NCI-H526 treated with DMSO at 0.1 percent for 48 hours (cell line): ENCODE measurements at regions not wholly inside any gene's neighbourhood (a gene's known extent, or its start where the extent isn't known, plus 50 kb on each side); places are given as distances from the start of the nearest gene placed in this dataset.
A peak's percentile ranks its signal among the peaks of the same experiment; 100 is the strongest.

Source experiments
- DNase-seq: peaks from one replicate; lab custom pipeline; 2025; lab: John Stamatoyannopoulos, UW

DNA sequence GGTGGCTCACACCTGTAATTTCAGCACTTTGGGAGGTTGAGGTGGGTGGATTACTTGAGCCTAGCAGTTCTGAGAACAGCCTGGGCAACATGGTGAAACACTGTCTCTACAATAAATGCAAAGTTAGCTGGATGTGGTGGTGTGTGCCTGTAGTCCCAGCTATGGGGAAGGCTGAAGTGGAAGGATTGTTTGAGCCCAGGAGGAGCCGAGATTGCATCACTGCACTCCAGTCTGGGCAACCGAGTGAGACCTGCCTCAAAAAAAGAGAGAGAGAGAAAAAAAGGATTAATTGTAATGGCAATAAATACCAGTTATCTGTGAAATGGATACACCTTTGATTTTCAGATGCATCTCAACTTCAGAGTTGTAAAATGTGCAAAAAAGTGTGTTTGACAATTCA lies 58.8 kb downstream of the SPRY1 start:
- DNase-seq, result no peak

DNA sequence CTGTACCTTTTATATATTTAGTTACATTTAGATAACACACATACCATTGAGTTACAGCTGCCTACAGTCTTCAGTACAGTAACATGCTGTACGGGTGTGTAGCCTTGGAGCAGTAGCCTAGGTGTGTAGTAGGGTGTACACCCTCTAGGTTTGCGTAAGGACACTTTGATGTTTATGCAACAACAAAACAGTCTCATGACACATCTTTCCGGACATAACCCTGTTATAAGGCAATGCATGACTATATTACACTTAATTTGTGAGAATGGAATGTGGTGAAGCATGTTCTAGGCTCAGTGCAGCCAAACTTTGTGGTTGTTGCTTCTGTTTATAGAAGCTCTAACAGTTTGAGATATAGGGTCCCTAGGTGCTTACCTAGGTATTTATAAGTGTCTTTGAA lies 65.4 kb downstream of the SPRY1 start:
- no peak for DNase-seq

DNA sequence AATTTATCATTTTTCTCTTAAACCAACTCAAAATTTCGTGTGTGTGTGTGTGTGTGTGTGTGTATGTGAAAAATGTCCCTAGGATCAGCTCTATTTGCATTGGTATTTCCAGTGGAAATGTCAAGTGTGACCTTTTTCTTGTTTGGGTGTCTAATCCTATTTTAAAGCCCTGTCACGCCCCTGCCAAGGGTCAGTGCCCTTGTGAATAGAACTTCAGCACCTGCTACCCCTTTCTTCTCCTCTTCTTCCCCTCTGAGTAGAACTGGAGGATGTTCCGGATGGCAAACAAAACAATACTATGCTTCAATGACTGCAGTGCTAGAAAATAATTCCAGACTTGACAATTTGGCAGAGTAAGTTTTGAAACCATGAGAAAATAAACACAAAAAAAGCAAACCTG lies 67.3 kb downstream of the SPRY1 start:
- no peak for DNase-seq

DNA sequence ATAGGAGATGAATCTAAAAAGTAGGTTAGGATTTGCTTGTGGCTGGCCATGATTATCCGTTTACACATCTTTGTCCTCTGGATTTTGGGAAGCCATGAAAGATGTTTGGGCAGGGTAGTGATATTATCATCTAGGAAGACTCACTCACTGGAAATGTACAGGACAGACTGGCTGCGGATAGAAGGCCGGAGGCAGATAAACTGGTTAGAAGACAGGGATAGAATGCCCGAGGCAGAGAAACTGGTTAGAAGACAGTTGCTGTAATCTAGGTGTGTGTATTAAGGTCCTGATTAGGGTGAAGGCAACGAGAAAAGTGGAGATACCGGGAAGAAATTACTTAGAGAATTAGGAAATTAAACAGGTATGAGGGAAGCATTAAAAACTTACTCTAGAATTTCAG lies 68.8 kb downstream of the SPRY1 start:
- DNase-seq, result no peak

DNA sequence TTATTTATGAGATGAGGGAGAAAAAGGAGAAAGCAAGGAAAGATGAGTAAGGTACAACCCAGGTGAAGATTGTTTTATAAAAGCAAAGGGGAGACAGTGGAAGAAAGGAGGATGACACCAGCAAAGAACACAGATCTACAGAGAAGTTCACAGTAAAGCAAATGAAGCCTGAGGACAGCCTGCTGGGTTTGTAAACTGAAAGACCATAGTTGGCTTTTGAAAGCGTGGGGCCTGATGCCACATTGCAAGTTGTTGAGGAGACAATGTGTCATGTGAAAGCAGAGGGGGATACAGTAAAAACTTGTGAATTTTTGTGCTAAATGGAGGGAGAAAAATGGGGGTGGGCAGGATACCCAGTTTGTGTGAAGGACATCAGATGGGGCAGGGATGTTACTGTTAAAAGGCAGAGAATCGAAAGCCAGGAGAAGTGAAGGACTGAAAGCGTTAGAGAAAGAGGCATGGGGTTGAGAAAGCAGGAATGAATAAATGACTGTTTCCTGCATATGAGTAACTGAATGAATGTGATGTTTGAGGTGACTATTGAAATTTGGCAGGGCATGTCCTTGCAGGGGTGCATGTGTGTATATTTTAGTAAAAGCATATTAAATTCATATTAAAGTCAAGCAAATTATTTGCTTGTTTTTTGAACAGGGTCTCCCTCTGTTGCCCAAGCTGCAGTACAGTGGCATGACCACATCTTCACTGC lies 69.6 kb downstream of the SPRY1 start:
- no peak for DNase-seq

DNA sequence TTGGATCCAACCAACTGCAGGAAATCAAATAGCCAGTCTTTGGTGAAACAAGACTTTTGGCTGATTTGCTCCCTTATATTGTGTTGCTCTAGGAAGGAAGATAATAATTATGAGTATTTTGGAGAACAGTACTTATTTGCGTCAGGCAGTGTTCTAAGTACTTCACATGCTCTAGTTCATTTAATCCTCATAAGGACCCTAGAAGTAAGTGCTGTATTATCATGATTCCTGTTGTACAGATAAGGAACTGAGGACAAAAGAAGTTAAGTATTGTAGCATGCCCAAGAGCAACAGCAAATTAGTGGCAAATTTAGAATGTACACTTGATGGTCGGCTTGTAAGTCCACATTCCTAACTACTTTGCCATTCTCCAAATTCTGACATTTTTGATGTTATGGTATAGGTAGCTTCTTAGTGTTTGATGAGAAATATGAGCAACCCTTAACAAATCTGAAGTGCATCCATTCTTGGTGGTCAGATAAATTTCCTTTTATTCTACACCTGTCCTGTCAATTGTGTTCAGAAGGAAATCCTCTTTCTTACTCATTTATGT lies 72.0 kb downstream of the SPRY1 start:
- DNase-seq, result no peak

DNA sequence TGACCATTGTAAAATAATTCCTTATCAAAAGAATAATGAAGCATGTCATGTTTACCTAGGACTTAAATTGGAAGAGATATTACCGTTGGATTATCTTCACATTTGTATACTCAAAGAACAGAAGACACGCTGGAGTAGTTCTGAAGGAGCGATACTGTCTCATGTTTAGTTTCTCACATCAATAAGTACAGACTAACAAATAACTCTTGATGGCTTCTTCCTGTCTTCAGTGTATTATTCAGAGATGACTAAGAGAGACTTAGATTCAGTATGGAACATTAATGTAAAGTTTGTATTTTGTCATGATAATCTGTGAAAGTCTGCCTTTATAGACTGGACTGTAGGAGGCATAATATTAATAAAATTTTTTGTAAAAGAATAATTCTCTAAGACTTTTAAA lies 72.7 kb downstream of the SPRY1 start:
- no peak for DNase-seq

DNA sequence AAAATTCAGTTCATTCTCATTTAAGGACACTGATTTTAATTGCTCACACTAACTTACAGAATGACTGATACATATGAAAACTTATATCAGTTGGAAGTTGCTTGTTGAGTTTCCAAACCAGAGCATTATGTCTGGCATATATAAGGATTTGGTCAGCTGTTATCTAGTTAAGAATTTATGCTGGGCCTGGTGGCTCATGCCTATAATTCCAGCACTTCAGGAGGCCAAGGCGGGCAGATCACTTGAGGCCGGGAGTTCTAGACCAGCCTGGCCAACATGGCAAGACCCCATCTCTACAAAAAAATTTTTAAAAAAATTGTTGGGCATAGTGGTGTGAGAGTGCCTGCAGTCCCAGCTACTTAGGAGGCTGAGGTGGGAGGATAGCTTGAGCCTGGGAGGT lies 73.1 kb downstream of the SPRY1 start:
- no peak for DNase-seq

DNA sequence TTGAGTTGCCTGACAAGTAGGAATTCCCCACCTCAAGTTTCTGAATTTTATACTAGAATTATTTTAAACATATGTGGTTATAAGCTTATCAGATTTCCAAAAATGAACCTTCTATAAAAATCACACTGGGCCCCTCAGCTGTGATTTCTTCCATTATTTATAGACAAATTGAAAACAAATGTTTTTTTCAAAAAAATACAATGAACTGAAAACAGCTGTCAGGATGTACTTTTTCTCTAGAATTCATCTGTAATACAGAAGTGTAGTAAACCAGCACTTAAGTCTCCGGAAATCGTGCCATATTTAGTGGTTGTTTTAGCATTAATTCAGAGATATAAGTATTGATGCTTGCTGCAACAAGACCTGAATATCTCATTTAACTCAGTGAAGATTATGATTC lies 74.0 kb downstream of the SPRY1 start:
- DNase-seq, result no peak

DNA sequence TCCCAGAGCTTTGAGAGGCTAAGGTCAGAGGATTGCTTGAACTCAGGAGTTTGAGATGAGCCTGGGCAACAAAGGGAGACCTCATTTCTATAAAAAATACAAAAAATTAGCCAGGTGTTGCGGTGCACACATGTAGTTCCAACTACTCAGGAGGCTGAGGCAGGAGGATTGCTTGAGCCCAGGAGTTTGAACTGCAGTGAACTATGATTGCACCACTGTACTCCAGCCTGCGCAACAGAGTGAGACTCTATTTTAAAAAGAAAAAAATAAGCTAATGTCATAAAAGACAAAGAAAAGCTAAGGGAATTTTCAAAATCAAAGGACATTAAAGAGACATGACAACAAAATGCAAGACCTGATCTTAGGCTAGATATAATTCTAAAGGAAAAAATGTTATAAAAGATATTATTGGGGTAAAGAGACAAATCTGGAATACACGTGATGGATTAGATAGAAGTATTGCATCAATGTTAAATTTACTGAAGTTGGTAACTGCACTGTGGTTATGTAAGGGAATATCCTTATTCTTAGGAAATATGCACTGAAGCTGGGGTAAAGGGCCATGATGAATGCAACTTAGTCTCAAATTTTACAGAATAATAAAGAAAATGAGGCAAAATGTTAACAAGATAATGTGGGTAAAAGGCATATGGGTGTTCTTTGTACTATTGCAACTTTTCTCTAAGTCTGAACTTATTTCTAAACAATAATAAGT lies 75.2 kb downstream of the SPRY1 start:
- DNase-seq, result no peak

DNA sequence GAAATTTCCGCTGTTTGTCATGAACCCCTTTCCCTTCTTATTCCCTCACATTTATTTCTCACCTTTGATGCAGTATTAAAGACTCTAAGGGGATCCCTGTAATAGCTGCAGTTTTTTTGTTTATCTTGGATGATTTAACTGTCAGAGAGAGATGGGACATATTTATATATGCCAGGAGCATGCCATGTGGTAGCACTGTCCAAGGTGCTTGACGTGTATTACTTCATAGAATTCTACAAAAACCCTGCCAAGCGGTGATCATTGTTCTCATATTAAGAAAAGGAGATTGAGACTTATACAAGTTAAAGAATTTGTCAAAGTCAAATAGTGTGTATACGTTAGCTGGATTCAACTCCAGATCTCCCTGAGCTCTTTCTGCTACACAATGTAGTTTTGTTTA lies 78.2 kb downstream of the SPRY1 start:
- DNase-seq, result no peak

DNA sequence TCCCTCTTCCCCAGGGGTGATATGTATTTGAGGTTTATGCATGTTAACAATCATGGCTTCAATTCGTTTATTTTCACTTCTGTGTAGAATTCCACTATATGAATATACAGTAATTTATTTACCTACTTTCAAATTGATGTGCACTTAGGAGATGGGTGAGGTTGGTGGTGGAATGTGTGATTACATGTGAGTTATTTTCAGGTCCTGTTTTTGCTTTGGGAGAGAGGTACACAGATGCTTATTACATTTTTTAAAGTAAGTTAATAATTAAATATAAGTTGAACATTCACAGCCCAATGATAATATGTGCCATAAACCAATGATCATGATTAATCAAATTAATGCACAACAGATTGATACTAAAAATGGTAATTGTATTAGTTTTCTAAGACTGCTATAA lies 79.5 kb downstream of the SPRY1 start:
- no peak for DNase-seq

DNA sequence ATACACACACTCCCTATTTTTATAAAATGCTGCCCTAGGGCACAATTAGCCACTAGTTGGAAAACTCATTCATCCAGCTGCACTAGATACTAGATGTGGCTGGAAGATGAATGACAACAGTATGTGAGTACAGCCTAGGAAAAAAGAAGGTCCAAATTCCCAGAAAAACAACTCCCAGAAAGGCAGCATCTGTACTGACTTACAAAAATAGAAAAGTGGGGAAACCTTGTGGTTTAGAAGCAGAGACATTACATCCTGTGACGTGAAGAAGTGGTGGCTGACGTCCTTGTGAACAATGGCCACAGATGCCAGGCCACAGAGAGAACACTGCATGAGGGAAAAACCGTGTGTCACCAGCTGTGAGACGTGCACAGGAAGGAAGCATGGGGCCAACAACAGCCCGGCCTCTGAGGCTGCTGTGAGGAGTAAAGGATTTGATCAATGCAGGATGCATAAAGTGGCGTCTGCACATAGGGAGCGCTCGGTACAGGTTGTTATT lies 81.2 kb downstream of the SPRY1 start:
- no peak for DNase-seq

DNA sequence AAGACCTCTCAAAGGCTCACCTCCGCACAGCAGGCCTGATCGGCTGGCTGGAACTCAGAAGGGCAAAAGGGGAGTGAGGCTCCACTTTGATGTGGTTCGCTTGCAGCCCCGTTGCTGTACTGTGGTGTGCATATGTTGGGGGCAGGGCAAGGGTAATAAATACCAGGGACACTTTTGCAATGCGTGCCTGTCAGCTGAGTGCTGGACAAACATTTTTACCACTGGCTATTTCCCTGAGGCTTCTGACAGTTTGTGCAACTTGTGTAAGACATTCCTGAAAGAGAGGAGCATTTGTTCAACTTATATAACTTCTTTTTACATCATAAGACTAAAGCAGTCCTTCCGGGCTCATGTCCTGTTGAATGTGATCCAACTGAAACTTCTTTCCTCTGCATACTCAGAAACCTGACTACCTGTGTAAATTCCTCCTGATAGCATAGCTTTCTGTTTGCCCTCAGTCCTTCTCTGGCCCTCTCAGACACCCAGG lies 82.3 kb downstream of the SPRY1 start:
- DNase-seq, result no peak

DNA sequence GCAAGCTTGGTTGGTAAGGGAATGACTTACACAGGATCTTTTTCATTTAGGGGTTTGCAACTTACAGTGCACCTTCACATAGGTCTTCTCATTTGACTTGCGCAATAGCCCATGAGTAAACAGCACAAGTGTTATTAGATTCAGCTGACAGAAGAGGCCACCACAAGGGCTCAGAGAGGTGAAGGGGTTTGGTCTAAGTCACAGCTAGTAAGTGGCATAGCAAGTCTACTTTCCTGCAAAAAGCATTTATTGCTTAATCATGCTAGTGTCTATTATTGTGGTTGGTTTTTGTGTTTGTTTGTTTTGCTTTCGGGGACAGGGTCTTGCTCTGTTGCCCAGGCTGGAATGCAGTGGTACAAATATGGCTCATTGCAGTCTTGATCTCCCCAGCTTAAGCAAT lies 83.3 kb downstream of the SPRY1 start:
- no peak for DNase-seq

DNA sequence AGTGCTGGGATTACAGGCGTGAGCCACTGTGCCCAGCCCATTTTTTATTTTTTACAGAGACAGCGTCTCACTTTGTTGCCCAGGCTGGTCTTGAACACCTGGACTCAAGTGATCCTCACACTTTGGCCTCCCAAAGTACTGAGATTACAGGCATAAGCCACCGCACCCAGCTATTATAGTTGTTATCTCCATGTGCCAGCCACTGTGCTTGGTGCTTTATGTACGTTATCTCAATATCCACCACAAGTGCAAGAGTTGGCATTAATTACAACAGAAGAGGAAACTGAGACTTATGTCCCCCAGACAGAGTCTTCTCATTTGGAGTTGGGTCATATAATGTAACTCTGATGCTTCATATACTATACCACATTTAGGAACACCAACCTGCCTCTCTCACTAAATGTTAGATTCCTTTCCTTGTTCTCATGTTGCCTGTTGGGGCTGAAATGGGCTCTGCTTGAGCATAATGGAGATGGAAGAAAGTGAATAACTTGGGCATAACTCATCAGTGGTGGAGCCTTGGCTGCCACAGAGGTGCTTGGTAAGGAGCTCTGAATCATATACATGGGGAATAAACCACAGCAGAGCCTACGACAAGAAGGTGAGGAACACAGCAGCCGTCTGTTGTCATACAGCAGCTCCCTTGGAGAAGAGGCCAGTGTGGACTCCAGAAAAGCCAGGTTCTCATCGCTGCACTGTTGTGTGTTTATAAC lies 84.3 kb downstream of the SPRY1 start:
- DNase-seq, result no peak

DNA sequence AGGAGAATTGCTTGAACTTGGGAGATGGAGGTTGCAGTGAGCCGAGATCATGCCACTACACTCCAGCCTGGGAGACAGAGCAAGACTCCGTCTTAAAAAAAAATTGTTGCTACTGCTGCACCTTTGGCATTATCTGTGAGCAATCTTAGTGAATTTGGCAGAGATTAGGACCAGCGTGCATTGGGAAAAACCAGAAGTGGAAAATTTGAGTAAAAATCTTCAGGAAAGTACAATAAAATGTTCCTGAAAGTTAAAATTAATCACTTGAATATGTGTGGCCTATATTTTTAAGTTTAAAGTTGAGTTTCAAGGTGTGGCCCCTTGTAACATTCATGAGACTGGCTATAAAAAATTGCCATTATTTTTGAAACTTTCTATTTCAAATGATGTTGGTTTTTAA lies 85.1 kb downstream of the SPRY1 start:
- no peak for DNase-seq

DNA sequence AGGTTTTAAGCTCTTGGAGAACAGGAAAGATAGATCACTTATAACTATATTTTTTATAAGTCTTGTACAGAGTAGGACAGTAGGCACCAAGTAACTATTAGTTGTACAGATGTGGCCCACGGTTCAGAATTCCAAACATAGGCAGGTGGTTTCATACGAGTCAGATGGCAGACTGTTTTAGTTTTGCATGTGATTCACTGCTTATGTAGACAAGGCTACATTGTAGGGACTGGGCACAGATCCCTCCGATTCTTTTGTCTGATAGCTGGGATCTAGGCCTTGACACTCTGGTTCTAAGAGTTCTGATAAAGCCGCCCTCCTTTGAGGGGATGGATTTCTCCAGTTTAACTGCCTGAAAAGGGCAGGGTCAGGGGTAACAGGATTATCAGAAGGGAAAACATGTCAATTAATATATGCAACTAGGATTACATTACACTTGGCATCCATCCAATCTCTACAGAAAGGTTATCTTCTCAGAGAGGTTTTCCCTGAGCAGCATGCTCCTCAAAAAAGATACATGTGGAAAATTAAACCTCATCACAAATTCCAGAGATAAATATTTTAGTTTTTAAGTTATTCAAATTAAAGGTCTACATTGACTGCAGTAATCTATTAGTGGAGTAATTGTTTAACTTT lies 87.8 kb downstream of the SPRY1 start:
- peak; percentile 18 for DNase-seq

DNA sequence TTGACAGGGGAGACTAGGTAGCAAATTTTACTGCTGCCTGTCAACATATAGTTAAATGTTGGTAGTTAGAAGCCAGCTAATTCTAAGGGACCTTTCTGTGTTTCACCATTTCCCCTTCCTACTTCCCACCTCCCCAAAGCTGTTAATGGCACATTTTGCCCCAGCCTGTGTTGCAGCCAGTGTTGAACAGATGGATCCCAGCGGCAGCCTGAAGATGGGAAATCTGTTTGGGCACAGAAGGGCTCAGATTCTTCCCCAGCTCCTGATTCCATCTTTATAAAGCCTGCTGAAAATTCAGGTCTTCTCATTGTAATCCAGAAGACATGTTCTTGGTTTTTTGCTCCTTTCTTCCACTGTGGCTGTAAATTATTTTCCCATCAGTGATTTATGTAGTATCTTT lies 89.0 kb downstream of the SPRY1 start:
- no peak for DNase-seq

DNA sequence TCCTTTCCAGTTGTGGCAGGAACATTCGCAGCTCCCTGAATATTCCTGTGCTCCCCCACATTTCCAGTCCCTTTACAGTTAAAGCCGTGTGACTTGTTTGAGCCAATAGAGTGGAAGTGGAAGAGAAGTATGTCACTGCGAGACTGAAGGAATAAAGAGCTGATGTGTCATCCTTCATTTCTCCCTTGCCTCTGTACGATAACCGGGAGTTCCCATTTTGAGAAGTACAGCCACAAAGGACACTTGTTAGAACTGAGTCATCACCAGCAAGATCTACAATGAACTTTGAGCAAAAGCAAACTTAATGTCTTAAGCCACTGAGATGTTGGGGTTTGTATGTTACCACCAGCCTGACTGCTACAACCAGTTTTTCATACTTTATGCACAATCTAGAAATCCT lies 92.3 kb downstream of the SPRY1 start:
- no peak for DNase-seq

DNA sequence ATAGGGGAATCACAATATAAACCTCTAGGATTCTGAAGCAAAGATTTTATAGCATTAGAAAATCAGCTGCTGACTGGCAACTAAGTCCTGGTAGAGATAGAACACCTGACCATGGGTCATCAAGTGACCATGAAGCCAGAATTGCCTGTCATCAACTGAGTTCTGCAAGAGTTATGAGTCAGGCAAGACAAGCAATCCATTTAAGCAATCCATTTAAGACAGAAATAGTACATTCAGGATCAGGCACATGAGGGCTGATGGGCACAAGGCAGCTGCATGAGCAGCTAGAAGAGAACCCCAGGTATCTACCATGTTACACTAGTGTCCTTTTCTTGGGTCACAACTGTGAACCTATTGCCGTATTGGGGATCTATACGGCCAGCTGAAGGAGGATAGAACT lies 98.9 kb downstream of the SPRY1 start:
- DNase-seq, result no peak

DNA sequence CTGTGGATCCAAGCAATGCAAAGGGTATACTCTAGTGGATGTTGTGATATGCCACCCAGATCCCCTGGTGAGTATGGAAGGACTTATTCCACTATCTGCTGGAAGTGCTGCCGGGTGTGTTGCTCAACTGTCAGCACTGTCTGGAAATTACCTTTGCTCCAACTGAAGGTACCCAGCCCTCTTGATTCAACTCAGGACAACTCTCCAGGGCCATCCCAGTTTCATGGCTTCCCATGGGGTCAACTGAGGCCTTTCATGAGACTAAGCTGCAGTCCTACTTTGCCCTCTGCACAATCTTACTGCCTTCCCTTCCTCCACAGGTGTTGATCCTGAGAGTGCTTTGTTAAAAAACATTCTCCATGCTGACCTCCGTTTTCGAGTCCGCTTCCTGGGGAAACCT lies 99.8 kb downstream of the SPRY1 start:
- no peak for DNase-seq
